ENCODE measurements at regions not wholly inside any gene's neighbourhood (a gene's known extent, or its start where the extent isn't known, plus 50 kb on each side); places are given as distances from the start of the nearest gene placed in this dataset.
A peak's percentile ranks its signal among the peaks of the same experiment; 100 is the strongest.
"Not testable (repeated sequence)": the region's sequence is repeated elsewhere in the genome, so short reads cannot be mapped to it uniquely, and the experiment has no call there.

- no peak for DNase-seq
Measured at GRCh38 chr17:65301184-65301583, 164.0 kb downstream of the RGS9 start.

DNA sequence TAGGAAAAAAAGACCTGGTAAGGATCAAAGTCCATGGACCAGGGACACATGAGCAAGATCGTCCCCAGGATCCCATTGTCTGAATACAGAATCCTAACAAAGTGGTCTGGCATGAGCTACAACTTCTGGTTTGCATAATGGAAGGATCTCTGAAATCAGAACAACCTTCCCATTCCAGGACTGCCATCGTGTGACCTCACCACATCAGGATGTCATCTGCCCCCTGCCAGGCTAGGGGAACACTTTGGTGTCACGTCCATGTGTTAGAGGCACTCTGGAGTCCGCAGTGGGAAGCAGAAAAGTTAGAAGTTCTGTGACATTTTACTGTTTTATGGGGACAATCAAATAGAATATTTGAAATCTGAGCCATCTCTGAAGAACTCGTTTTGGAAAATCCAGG, 160.7 kb downstream of the RGS9 start:
- DNase-seq = no peak

DNA sequence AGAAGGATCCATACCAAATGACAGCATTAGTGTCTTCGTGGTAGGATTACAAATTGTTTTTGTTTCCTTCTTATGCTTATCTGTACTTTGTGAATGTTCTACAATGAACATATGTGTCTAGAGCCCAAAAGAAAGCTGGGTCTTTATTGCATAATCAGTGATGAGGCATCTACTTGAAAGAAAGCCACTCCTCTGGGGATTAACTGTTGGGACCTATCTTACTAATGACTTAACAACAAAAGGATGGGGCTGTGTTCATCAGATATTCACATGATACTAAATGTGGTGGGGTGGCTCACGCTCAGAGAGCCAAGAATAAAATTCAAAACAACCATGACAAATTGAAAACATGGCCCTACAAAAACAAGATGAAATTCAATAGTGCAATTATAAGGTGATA, 160.2 kb downstream of the RGS9 start:
- DNase-seq = peak; percentile 40

- peak; percentile 39 for DNase-seq
Measured at GRCh38 chr17:65294181-65294719, 157.1 kb downstream of the RGS9 start.

- no peak for DNase-seq
Measured at GRCh38 chr17:65293584-65294180, 156.5 kb downstream of the RGS9 start.

GRCh38 chr17:65292430-65292829, 155.3 kb downstream of the RGS9 start:
- DNase-seq = peak; percentile 51

DNA sequence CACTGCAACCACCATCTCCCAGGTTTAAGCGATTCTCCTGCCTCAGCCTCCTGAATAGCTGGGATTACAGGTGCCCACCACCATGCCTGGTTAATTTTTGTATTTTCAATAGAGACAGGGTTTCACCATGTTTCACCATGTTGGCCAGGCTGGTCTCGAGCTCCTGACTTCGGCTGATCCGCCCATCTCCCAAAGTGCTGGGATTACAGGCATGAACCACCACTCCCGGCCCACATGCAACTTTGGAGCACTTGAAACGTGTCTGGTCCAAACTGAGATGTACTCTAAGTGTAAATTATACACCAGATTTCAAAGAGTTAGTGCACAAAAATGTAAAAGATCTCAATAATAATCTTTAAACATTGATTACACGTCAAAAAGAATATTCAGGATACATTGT, 154.1 kb downstream of the RGS9 start:
- not testable (repeated sequence) for DNase-seq

GRCh38 chr17:65290616-65291015, 153.4 kb downstream of the RGS9 start:
- DNase-seq = no peak

- no peak for DNase-seq
Measured at GRCh38 chr17:65290056-65290455, 152.9 kb downstream of the RGS9 start.

GRCh38 chr17:65287040-65287439, 149.9 kb downstream of the RGS9 start:
- no peak for DNase-seq

GRCh38 chr17:65283704-65284103, 146.5 kb downstream of the RGS9 start:
- no peak for DNase-seq

GRCh38 chr17:65279456-65279855, 142.3 kb downstream of the RGS9 start:
- no peak for DNase-seq

DNA sequence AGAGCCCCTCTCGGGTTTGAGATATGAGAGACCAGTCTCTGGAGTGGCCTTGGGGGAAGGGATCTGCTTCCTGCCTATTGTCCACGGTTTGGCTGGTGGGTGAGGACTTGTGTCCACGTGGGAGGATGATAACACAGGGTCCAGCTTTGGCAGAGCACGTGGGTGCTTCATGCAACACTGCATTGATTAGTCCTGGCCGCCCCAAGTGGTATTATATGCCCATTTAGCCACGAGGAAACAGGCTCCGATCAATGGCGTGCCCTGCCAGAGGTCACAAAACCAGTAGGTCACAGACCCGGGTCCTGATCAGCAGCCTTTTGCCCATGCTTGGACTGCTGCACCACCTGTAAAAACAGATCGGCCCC, 141.6 kb downstream of the RGS9 start:
- no peak for DNase-seq

- DNase-seq = no peak
Measured at GRCh38 chr17:65278050-65278819, 141.1 kb downstream of the RGS9 start.

- peak; percentile 72 for DNase-seq
Measured at GRCh38 chr17:65277576-65277975, 140.4 kb downstream of the RGS9 start.

All from MV-4-11 (cell line).